Small intestine (tissue), 7 donors: ENCODE measurements at regions not wholly inside any gene's neighbourhood (a gene's known extent, or its start where the extent isn't known, plus 50 kb on each side); places are given as distances from the start of the nearest gene placed in this dataset.
"Not testable (repeated sequence)": the region's sequence is repeated elsewhere in the genome, so short reads cannot be mapped to it uniquely, and the experiment has no call there.

Source experiments
- DNase-seq, 2 donors: peaks; one replicate each; pipeline versions ENCODE4 v3.0.0 to v3.0.0-alpha.2; 2013
- FAIRE-seq: peaks from 2 replicates; lab custom pipeline; 2012; peaks lifted over from hg19 to GRCh38; lab: Jason Lieb, UNC
- H3K27ac ChIP-seq, 3 donors: one replicate each; pipeline ENCODE4 v1.5.1; 2013; ENCODE audit warnings: low read length in 2 of 3, mild to moderate bottlenecking in 2 of 3, control low read depth in 1 of 3, inconsistent platforms in 1 of 3, low read depth in 1 of 3, moderate library complexity in 1 of 3
- H3K27me3 ChIP-seq, 3 donors: one replicate each; pipeline ENCODE4 v1.6.1; 2013; ENCODE audit warnings: low read length in 3 of 3, inconsistent platforms in 1 of 3; ENCODE audit not compliant: control insufficient read depth in 3 of 3, insufficient read depth in 3 of 3
- H3K36me3 ChIP-seq, 3 donors: one replicate each; pipeline ENCODE4 v1.6.1; 2013; ENCODE audit warnings: low read length in 3 of 3, inconsistent platforms in 1 of 3, low read depth in 1 of 3, mild to moderate bottlenecking in 1 of 3, moderate library complexity in 1 of 3; ENCODE audit not compliant: control insufficient read depth in 3 of 3, insufficient read depth in 2 of 3
- H3K4me1 ChIP-seq, 3 donors: one replicate each; pipeline ENCODE4 v1.6.1; 2013; ENCODE audit warnings: low read length in 2 of 3, inconsistent platforms in 1 of 3, low read depth in 1 of 3, mild to moderate bottlenecking in 1 of 3, moderate library complexity in 1 of 3; ENCODE audit not compliant: control insufficient read depth in 3 of 3, insufficient read depth in 2 of 3
- H3K4me3 ChIP-seq, 3 donors: one replicate each; pipeline ENCODE4 v1.5.1; 2013; ENCODE audit warnings: low read length in 3 of 3, control low read depth in 1 of 3, inconsistent platforms in 1 of 3, low read depth in 1 of 3, mild to moderate bottlenecking in 1 of 3, moderate library complexity in 1 of 3
- H3K9me3 ChIP-seq, 2 donors: one replicate each; pipeline ENCODE4 v1.6.1; 2013; ENCODE audit warnings: low read depth in 1 of 2, low read length in 1 of 2; ENCODE audit not compliant: control insufficient read depth in 2 of 2, insufficient read depth in 1 of 2
- WGBS, 3 donors: extraction: QIAGEN DNeasy Blood & Tissue Kit; methylation state at CpG; one replicate each; pipeline ENCODE4 v1.1.7; 2013; 5-methylcytosine and 5-hydroxymethylcytosine counted together
- donor health status: healthy with polysubstance abuse.
- donor health status: control.
- donor health status: control.
- donor health status: Bipolar disorder and iron deficiency.
- donor health status: healthy.

GRCh38 chr12:114160445-114160844 lies 194.3 kb upstream of the RBM19 start:
- Histone ChIP-seq H3K27ac (no peak overlapping the region), H3K27me3 (peaks cover 0 to 2% (median 0%) of the 10 kb centered on the region in 3 donors), H3K9me3 (no peaks in the 10 kb centered on the region), H3K4me1 (no peaks in the 10 kb centered on the region), H3K36me3 (no peaks in the 10 kb centered on the region), H3K4me3 (no peak overlapping the region)
- FAIRE-seq (no peak), DNase-seq (no peak)
- 53 to 73% (median 57%) methylated on average over 3 of the region's 3 CpGs for WGBS, 3 donors

DNA sequence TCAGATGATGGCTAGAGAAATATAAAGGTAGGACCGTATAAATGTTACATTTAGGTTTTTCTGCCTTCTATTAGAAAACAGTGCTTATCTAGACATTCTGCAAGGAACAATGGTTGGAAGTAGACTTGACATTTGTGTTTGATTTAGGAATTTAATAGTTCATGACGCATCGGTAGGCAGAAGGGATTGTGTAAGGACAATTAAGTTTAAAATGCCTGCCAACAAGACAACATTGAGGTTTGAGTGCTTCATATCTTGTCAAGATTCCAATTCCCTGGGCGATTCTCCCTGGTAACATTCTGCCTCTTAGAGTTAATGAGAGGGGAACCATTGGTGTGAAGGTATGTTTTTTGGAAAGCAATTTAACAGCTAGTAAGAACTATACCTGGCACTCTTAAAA lies 186.8 kb upstream of the RBM19 start:
- no peak for DNase-seq
- FAIRE-seq: no peak
- Histone ChIP-seq H3K4me1 (no peaks in the 10 kb centered on the region), H3K27me3 (peaks cover 0 to 2% (median 0%) of the 10 kb centered on the region in 3 donors), H3K4me3 (no peak overlapping the region), H3K36me3 (no peaks in the 10 kb centered on the region), H3K27ac (no peak overlapping the region), H3K9me3 (no peaks in the 10 kb centered on the region)
- WGBS, 3 donors: 51 to 65% (median 65%) methylated on average over 4 of the region's 4 CpGs

GRCh38 chr12:114152066-114152465 lies 185.9 kb upstream of the RBM19 start:
- FAIRE-seq: no peak

GRCh38 chr12:114150584-114150983 lies 184.5 kb upstream of the RBM19 start:
- not testable (repeated sequence) for FAIRE-seq, H3K36me3 ChIP-seq, H3K4me3 ChIP-seq, H3K27ac ChIP-seq, H3K9me3 ChIP-seq, H3K27me3 ChIP-seq, H3K4me1 ChIP-seq, DNase-seq

More at GRCh38 chr12:114152066-114152465, 185.9 kb upstream of the RBM19 start:
- DNase-seq: no peak
- Histone ChIP-seq H3K27me3 (peaks cover 0 to 2% (median 0%) of the 10 kb centered on the region in 3 donors), H3K4me3 (no peak overlapping the region), H3K9me3 (no peaks in the 10 kb centered on the region), H3K4me1 (no peaks in the 10 kb centered on the region), H3K27ac (no peak overlapping the region), H3K36me3 (no peaks in the 10 kb centered on the region)
- WGBS, 3 donors: 5 to 17% (median 5%) methylated on average over 1 of the region's 1 CpG

GRCh38 chr12:114141921-114142564 lies 175.9 kb upstream of the RBM19 start:
- FAIRE-seq (no peak), DNase-seq (peak; percentile 67 to 76)
- Histone ChIP-seq H3K4me1 (no peaks in the 10 kb centered on the region), H3K27ac (no peak overlapping the region), H3K27me3 (no peaks in the 10 kb centered on the region), H3K4me3 (no peak overlapping the region), H3K36me3 (no peaks in the 10 kb centered on the region), H3K9me3 (no peaks in the 10 kb centered on the region)
- 11 to 33% (median 22%) methylated on average over 4 of the region's 4 CpGs for WGBS, 3 donors

DNA sequence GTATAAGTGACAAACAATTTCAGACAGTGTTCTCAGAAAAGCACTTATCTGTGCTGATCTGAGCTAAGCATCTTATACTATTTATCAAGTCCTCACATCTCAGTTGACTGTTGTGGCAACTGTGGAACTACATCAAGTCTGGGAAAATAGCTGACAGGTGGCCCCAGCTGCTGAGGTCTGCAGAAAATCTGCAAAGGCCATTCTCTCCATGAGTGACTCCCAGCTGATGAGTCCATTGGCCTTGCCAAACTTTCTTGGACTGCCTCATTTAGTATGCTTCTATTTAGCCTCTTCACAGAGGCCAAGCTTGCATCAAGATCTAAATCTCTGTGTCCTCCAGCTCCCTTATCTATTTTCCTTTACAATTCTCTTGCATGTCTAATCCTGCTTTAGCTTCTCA lies 174.5 kb upstream of the RBM19 start:
- no peak for FAIRE-seq
- no peak for DNase-seq
- no peak overlapping the region for H3K27ac ChIP-seq

DNA sequence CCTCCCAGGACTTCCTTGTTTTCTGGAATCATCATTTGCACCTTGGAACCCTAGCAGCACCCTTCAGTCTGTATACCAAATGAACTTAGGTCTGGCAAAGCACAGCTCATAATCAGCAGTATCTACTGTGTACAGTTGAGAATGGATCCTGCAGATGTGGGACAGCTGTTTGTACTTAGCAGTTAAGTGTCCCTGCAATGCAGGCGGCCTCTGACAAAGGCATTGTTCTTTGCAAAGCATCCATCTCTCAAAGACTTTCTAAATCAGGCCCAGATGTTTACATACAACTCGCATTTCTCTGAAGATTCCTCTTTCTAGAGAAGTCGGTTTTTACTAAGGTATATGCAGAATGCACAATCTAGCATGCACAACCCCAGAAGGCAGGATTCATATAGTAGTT lies 170.5 kb upstream of the RBM19 start:
- H3K9me3 ChIP-seq: no peaks in the 10 kb centered on the region
- H3K27ac ChIP-seq: no peak overlapping the region
- no peak for DNase-seq
- no peaks in the 10 kb centered on the region for H3K36me3 ChIP-seq
- 56 to 64% (median 62%) methylated on average over 3 of the region's 3 CpGs for WGBS, 3 donors
- H3K27me3 ChIP-seq: no peaks in the 10 kb centered on the region
- no peak for FAIRE-seq
- H3K4me1 ChIP-seq: no peaks in the 10 kb centered on the region
- H3K4me3 ChIP-seq: no peak overlapping the region

More for the DNA sequence above, 174.5 kb upstream of the RBM19 start:
- Histone ChIP-seq H3K4me3 (no peak overlapping the region), H3K4me1 (no peaks in the 10 kb centered on the region), H3K9me3 (no peaks in the 10 kb centered on the region), H3K27me3 (no peaks in the 10 kb centered on the region), H3K36me3 (no peaks in the 10 kb centered on the region)

DNA sequence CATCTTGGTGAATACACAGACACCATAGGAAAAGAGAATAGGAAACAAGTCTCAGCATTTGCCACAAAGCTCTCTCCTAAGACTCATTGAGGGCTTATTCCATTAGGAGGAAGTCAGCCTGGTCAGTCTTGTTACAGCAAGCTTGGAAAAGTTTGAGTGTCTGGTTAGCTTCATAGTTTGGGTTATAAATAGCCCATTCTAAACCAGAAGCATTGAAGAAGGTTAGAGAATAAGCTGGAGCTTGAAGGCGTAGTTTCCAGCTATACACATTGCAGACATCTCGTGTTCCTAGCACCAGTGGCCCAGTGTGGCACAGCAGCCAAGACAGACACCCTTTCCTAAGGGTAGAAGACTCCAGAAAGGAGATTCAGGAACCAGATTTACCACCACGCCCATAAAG lies 168.8 kb upstream of the RBM19 start:
- Histone ChIP-seq H3K4me1 (no peaks in the 10 kb centered on the region), H3K27me3 (no peaks in the 10 kb centered on the region), H3K27ac (no peak overlapping the region), H3K36me3 (no peaks in the 10 kb centered on the region), H3K9me3 (no peaks in the 10 kb centered on the region), H3K4me3 (no peak overlapping the region)
- no peak for FAIRE-seq
- DNase-seq: no peak
- 65 to 78% (median 70%) methylated on average over 3 of the region's 3 CpGs for WGBS, 3 donors

GRCh38 chr12:114131824-114132223 lies 165.7 kb upstream of the RBM19 start:
- 24 to 37% (median 37%) methylated on average over 2 of the region's 2 CpGs for WGBS, 3 donors
- no peaks in the 10 kb centered on the region for H3K9me3 ChIP-seq
- FAIRE-seq (no peak), DNase-seq (no peak)
- no peaks in the 10 kb centered on the region for H3K4me1 ChIP-seq
- H3K27me3 ChIP-seq: no peaks in the 10 kb centered on the region
- no peaks in the 10 kb centered on the region for H3K36me3 ChIP-seq
- no peak overlapping the region for H3K4me3 ChIP-seq
- no peak overlapping the region for H3K27ac ChIP-seq
